Erythroblast (primary cell): ENCODE measurements at regions not wholly inside any gene's neighbourhood (a gene's known extent, or its start where the extent isn't known, plus 50 kb on each side); places are given as distances from the start of the nearest gene placed in this dataset.

Experiments
- GATA1 ChIP-seq: IDR thresholded peaks from 2 replicates; pipeline ENCODE4 v1.6.1; 2011; ENCODE audit warnings: low read depth, mild to moderate bottlenecking, control low read depth, low read length, moderate library complexity
- POLR2A ChIP-seq: IDR thresholded peaks from 2 replicates; pipeline ENCODE4 v1.6.1; 2011; ENCODE audit warnings: mild to moderate bottlenecking, low read length

DNA sequence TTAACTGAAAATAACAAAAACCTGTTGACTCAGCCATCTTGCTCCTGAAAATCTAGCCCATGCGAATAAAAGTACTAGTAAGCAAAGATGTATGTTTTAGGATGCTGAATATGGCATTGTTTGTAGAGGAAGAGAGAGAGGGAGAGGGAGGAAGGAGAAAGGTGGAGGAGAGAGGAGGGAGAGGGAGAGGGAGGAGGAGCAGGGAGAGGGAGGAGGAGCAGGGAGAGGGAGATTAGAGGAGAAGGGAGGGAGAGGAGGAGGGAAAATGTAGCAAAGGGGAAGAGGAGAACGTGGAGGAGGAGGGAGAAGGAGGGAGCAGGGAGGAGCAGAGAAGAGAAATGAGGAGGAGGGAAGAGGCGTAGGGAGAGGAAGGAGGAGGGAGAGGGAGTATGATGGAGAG, 324.5 kb upstream of the EEF2KMT start:
- TF ChIP-seq POLR2A = no peak
- TF ChIP-seq GATA1 = no peak
